ENCODE measurements at regions not wholly inside any gene's neighbourhood (a gene's known extent, or its start where the extent isn't known, plus 50 kb on each side); places are given as distances from the start of the nearest gene placed in this dataset.

DNA sequence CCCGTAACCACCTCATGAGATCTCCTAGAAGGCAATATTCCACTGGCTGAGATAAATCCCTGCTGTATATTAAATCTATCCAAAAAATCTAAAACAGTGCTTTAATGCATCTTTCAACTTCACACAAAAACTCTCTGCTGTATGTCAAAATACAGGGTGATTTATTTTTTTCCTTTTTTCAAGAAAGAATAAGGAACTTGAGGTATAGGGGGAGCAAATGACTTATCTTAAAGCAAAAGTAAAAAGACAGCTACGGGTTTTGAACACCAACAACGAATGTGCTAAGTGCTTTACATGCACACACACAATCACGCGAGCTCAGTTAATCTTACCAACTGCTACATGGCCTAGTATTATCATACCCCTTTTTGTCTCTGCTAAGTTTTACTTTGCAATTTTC, 168.9 kb upstream of the PHF14 start:
- DNase-seq = no peak

DNA sequence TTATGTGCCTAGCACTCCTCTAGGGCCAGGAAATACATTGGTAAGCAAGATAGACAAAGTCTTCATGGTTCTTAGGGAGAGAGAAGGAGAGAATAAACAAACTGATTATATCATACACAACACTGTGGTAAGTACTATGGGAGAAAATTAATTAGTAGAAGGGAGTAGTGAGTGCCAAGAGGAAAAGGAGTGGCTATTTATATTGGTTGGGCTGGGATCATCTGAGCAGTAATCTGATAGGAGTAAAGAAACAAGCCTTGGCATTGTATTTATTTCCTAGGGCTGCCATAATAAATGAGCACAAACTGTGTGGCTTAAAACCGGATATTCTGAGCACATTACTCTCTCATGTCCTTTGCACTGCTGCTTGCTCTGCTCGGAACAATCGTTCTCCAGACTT, 158.1 kb upstream of the PHF14 start:
- DNase-seq = peak; percentile 46

DNA sequence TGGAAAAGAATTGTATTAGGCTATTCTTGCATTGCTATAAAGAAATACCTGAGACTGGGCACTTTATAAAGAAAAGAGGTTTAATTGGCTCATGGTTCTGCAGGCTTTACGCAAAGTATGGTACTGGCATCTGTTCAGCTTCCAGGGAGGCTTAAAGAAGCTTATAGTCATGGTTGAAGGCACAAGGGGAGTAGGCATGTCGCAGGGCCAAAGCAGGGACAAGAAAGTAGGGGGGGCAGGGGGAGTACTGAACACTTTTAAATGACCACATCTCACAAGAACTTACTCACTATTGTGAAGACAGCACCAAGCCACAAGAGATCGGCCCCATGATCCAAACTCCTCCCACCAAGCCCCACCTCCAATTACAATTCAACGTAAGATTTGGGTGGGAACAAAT, 152.5 kb upstream of the PHF14 start:
- no peak for DNase-seq

DNA sequence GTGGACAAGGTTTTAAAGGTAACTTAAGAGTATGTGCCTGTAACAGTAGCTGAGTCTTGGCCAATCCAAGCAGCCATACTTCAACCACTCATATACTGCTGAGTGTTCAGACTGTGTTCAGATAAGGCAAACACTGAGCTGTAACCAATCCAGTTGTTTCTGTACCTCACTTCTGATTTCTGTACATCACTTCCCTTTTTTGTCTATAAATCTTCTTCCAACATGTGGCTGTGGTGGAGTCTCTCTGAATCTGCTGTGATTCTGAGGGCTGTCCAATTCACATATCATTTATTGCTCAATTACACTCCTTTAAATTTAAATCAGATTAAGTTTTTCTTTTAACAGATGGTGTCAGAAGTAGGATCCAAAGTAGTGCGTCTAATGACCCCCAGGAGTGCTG, 149.5 kb upstream of the PHF14 start:
- DNase-seq = no peak

DNA sequence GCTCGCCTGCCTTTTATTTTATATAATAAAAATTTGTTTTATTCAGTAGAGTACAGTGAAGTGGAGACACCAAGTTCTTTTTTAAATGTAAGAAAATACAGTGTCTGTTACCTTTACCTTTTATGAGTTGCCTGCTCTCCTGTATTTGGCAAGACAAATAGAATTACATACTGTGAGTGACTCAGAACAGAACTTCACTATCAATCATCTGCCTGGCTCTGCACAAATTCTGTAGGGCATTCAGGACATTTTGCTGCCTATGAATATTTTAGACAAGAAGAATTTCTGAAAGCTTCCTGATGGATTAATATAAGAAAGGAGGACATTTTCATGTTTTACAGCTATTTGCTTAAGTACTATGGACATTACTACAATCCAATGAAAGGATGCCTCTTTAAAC, 135.4 kb upstream of the PHF14 start:
- no peak for DNase-seq

DNA sequence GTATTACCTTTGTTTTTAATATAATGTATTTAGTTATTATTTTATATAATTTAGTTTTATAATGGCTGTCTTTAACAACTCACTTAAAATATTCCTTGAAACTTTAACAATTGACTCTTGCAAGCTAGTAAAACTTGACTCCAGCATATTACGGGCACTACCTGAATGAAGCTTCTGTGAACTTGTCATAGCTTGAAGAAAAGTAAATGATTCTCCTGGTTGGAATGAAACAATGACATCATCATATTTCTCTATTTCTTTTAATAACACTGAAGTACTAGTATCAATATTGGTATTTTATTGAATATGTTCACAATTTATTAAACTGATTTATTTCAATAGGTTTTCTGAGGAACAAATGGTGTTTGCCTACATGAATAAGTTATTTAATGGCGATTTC, 128.4 kb upstream of the PHF14 start:
- no peak for DNase-seq

DNA sequence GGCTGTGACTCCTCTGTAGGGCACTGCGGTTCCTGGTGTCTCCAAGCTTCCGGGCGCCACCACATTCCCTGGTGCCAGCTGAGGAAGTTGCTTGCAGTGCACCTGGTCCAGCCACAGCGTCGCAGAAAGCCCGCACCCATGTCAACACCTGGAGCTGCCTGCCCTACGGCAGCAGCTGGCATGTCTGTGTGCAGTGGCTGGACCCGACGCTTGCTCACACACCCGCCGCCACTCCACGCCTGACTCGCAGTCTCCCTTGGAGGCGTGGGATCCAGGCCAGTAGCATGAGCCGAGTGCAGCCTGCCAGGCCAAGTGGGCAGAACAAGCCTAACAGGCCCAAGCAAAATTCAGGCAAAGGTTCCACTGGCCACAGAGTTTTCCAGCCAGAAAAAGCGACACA, 118.1 kb upstream of the PHF14 start:
- no peak for DNase-seq

DNA sequence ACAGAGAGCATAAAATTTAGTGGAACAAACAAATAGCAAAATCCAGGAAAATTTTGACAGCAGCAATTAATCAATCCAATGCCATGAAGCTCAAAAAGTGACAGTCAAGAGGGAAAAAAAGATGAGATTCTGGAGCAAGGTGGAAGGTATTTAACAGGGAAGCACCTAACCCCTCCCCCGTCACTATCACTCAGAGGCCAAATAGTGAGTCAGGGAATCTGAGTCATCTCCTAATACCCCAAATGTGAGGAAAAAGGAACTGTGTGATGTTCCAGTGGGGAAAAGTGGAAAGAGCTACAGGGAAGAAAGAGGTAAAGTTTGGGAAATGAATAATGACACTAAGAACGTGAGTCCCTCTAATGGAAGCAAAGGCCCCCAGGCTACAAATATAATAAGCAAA, 113.2 kb upstream of the PHF14 start:
- DNase-seq = no peak

DNA sequence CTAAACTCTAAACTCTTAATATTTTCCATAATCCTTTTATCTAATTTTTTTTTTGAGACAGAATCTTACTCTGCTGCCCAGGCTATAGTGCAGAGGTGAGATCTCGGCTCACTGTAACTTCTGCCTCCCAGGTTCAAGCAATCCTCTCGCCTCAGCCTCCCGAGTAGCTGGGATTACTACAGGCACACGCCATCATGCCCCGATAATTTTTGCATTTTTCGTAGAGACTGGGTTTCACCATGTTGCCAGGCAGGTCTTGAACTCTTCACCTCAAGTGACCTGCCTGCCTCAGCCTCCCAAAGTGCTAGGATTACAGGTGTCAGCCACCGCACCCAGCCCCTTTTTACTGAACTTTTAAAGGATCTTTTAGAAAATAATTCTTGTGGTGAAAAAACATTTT, 110.2 kb upstream of the PHF14 start:
- DNase-seq = no peak

DNA sequence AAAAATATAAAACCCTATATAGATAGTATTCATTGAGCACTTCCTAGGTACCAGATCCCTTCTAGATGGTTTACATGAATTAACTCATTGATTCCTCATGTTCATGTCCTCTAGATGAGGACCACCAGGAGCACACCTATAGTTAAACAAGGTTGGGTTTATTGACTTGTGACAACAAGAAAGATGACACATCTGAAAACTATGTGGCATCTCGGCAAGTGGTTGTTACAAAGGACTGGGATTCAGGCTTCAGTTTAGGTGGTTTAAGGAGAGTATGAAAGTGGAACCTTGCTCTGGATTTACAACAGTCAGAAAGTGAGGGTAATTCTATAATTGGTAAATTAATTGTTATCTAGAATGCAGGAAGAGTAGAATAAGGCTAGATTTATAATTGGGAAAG, 99.0 kb upstream of the PHF14 start:
- no peak for DNase-seq

DNA sequence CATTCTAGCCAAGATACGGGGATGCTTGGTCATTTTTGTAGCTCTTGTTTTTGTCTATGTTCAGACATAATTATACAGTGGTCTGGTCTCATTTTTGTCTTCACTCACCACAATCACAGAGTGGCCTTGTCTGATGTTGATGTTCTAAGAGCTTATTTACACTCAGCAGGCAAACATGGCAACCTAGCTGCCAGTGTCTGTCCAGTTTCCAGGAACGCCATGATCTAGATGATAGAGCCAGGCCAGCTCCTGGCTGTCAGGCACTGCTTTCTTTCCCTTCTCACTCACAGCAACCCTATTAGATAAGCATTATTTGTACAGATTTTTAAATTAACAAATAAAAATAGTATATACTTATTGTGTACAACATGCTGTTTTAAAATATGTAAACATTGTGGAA, 98.6 kb upstream of the PHF14 start:
- DNase-seq = no peak

DNA sequence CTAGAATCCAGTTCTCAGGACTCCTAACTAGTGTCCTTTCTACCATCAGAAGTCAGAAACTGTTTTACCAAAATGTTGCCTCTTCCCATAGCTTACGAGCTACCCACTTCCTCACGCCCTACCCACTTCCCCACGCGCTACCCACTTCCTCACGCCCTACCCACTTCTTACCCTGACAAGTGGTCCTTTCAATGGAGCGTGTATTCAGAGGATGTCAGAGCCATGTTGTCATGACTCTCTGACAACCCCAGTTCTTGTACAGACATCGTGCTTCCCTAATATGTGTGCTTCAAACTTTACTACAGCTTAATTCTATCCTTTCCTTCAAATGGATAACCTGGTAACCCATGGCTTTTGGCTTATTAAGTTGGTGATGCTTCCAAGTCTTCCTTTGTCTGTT, 84.8 kb upstream of the PHF14 start:
- no peak for DNase-seq

DNA sequence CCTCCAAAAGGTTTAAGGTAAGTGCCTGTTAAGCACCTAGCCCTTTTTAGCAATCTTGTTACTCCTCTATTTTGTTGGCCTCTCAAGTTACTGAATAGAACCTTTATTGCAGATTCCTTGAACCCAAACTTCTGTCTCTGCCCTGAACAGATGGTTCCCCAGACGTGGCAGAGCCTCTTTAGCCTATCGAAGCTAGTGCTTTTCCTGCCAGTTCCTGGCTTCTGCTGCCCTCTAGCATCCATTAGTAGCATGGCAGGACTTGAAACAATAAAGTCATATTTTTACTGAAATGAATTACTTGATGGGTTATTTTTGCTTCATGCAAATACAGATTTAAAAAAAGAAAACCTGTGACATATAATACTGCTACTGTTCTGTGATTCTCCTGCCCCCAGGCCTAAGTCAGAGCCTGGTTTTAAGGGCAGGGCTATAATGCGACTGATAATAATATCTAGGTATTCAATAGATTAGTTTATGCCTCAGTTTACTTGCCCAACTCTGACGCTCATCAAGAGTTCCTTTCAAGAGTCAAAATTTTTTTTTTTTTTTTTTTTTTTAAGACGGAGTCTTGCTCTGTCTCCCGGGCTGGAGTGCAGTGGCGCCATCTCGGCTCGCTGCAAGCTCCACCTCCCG, 84.3 kb upstream of the PHF14 start:
- DNase-seq = peak; percentile 25

DNA sequence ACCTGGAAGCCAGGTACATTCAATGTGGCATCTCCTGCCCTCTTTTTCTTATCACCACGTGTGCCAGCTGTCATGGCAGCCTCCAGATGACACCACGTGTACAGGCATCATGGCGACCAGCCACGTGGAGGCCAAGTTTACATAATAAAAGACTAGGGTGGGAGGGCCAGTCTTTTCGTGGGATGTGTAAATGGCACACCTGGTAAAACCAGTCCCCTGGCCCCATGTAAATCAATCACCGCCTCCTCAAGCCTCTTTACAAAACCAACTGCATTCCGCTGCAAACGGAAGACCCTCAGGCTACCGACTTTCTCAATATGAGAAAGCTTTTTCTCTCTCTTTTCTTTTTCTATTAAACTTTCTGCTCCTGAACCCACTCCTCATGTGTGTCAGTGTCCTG, 65.1 kb upstream of the PHF14 start:
- DNase-seq = no peak

DNA sequence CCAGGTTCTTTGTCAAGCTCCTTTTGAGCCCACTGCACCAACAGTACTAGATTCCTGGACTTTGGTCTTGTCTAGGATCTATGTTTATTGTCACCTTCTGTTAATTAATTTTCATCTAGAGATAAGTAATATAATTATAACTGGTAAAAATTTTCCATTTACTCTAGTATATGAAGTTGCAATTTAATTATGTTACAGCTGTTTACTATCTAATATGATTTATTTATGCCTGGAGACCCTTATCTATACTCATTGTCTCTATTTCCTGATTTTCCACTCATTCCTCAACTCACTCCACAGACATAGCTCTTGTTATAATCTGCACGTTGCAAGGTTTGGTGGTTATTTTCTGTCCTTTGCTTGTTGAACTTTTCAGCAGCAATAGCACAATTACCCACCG, 63.2 kb upstream of the PHF14 start:
- DNase-seq = no peak

DNA sequence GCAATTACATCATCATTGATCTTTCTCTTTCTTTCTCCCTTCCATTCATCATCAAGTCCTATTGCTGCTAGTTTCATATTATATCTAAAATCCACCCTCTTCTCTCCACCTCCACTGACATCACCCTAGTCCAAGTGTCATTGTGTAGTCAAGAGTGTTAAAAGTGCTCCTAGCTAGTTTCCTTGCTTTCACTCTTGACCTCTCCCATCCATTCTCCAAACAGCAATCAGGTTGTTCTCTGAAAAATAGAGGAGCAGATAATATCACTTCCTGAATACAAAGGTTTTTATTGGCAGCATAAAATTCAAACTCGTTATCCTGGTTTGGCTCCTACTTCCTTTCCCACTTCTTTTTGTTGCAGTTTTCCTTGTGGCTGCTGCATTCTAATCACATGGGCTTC, 61.6 kb upstream of the PHF14 start:
- no peak for DNase-seq

DNA sequence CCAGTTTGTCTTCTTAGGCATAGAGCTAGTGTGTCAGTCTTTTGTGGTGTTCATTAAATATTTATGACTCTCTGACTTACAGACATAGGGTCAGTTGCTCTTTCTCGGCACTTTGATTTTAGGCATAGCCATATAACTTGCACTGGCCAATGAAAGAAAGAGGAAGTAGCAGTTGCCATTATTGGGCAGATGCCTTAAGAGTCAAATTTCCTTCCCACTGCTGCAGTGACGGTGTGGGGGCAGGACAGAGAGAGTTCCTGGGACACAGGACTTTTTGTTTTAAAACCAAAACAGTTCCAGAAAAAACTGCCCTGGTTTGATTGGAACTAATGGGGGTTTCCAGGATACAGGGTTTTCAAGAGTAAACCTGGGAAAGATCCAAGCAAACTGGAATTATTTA, 60.2 kb upstream of the PHF14 start:
- DNase-seq = peak; percentile 3

DNA sequence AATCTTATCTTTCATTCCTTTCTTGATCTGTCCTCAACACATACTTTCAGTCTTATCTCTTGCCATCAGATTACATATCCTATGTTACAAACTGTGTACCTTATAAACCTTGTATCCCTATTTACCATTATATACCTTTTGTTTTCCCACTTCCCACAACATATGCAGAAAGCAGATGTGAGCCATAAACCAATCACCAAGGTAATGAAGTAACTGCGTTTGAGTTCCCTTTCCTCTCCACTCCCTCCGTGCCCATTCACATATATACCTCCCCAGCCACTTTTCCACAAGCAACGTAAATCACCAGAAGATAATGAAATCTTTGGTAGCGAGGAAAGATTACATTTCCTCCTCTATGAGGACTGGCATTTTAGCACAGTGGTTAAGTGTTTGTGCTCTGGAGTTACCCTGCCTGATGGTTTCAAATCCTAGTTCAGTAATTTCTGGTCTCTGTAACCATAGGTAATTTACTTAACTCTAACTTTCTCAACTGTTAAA, 55.5 kb upstream of the PHF14 start:
- DNase-seq = no peak

DNA sequence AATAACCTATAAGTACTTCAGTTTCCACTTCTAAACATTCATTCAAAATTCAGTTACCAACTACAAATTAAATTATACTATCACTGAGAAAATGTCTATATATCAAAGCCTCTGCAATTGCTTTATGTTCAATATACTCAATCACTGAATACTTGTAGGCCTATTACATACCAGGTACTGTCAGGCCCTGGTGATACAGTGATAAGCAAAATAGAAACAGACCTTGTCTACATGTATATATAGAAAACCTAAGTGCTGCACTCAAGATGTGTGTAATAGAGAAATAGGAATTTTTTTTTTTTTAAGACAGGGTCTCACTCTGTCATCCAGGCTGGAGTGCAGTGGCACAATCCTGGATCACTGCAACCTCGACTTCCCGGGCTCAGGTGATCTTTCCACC, 53.7 kb upstream of the PHF14 start:
- DNase-seq = no peak

Measured in DMS153 (cell line).